ENCODE measurements at regions not wholly inside any gene's neighbourhood (a gene's known extent, or its start where the extent isn't known, plus 50 kb on each side); places are given as distances from the start of the nearest gene placed in this dataset.
"Not testable (repeated sequence)": the region's sequence is repeated elsewhere in the genome, so short reads cannot be mapped to it uniquely, and the experiment has no call there.

GRCh38 chr4:131729716-131730398 is 1419.2 kb upstream of the PCDH10 start:
- H3K36me3 ChIP-seq (ENCODE audit: low read depth); H3K9ac ChIP-seq; H3K9me3 ChIP-seq (ENCODE audit: low read depth); H3K27ac ChIP-seq; DNase-seq; H4K20me1 ChIP-seq (ENCODE audit: insufficient read depth); H3K9me2 ChIP-seq (ENCODE audit: insufficient read depth); H3K79me2 ChIP-seq (ENCODE audit: insufficient read depth); H3F3A ChIP-seq (ENCODE audit: insufficient read depth); H3K4me1 ChIP-seq (ENCODE audit: insufficient read depth); in situ Hi-C loops (cut with MboI); H3K4me2 ChIP-seq (ENCODE audit: unreplicated experiment); H3K27me3 ChIP-seq (replicated peaks; ENCODE audit: insufficient read depth); H3K4me3 ChIP-seq; H2AFZ ChIP-seq: not testable (repeated sequence)
- WGBS, 2 experiments (ENCODE audit: low coverage in 1 of 2, low lambda C conversion rate in 2 of 2, missing lambda C conversion rate in 2 of 2): 85 to 91% methylated on average over 25 to 39 of the region's 59 CpGs

GRCh38 chr4:131730574-131730973 is 1418.5 kb upstream of the PCDH10 start:
- in situ Hi-C loops (cut with MboI): not testable (repeated sequence)
- 82 to 86% methylated on average over 18 to 27 of the region's 28 CpGs for WGBS, 2 experiments (ENCODE audit: low coverage in 1 of 2, low lambda C conversion rate in 2 of 2, missing lambda C conversion rate in 2 of 2)

GRCh38 chr4:131732034-131732630 is 1417.0 kb upstream of the PCDH10 start:
- in situ Hi-C loops (cut with MboI); H3K4me2 ChIP-seq (ENCODE audit: unreplicated experiment); H3K27ac ChIP-seq; H3F3A ChIP-seq (ENCODE audit: insufficient read depth); H2AFZ ChIP-seq; H3K9me3 ChIP-seq (ENCODE audit: low read depth); H3K36me3 ChIP-seq (ENCODE audit: low read depth); H4K20me1 ChIP-seq (ENCODE audit: insufficient read depth); H3K4me1 ChIP-seq (ENCODE audit: insufficient read depth); H3K4me3 ChIP-seq; DNase-seq; H3K9me2 ChIP-seq (ENCODE audit: insufficient read depth); H3K9ac ChIP-seq; H3K79me2 ChIP-seq (ENCODE audit: insufficient read depth); H3K27me3 ChIP-seq (replicated peaks; ENCODE audit: insufficient read depth): not testable (repeated sequence)
- 87 to 88% methylated on average over 18 to 42 of the region's 47 CpGs for WGBS, 2 experiments (ENCODE audit: low coverage in 1 of 2, low lambda C conversion rate in 2 of 2, missing lambda C conversion rate in 2 of 2)

More at GRCh38 chr4:131730574-131730973, 1418.5 kb upstream of the PCDH10 start:
- H3K4me2 ChIP-seq (ENCODE audit: unreplicated experiment); H4K20me1 ChIP-seq (ENCODE audit: insufficient read depth); H3K36me3 ChIP-seq (ENCODE audit: low read depth); H3K9me3 ChIP-seq (ENCODE audit: low read depth); H3K9me2 ChIP-seq (ENCODE audit: insufficient read depth); H3K27me3 ChIP-seq (replicated peaks; ENCODE audit: insufficient read depth); H2AFZ ChIP-seq; H3K4me1 ChIP-seq (ENCODE audit: insufficient read depth); DNase-seq; H3K4me3 ChIP-seq; H3F3A ChIP-seq (ENCODE audit: insufficient read depth); H3K79me2 ChIP-seq (ENCODE audit: insufficient read depth); H3K9ac ChIP-seq; H3K27ac ChIP-seq: not testable (repeated sequence)

GRCh38 chr4:131734321-131734720 is 1414.8 kb upstream of the PCDH10 start:
- H3K36me3 ChIP-seq (ENCODE audit: low read depth); H3K9ac ChIP-seq; H2AFZ ChIP-seq; H3K9me2 ChIP-seq (ENCODE audit: insufficient read depth); in situ Hi-C loops (cut with MboI); H3F3A ChIP-seq (ENCODE audit: insufficient read depth); H3K79me2 ChIP-seq (ENCODE audit: insufficient read depth); H3K27ac ChIP-seq; H4K20me1 ChIP-seq (ENCODE audit: insufficient read depth); H3K9me3 ChIP-seq (ENCODE audit: low read depth); H3K4me3 ChIP-seq; H3K4me1 ChIP-seq (ENCODE audit: insufficient read depth); H3K4me2 ChIP-seq (ENCODE audit: unreplicated experiment); DNase-seq; H3K27me3 ChIP-seq (replicated peaks; ENCODE audit: insufficient read depth): not testable (repeated sequence)
- 89 to 95% methylated on average over 16 to 21 of the region's 31 CpGs for WGBS, 2 experiments (ENCODE audit: low coverage in 1 of 2, low lambda C conversion rate in 2 of 2, missing lambda C conversion rate in 2 of 2)

- DNase-seq; in situ Hi-C loops (cut with MboI); H3K27ac ChIP-seq; H3K4me1 ChIP-seq (ENCODE audit: insufficient read depth); H3K9me2 ChIP-seq (ENCODE audit: insufficient read depth); H3K4me3 ChIP-seq; H3K36me3 ChIP-seq (ENCODE audit: low read depth); H3K27me3 ChIP-seq (replicated peaks; ENCODE audit: insufficient read depth); H2AFZ ChIP-seq; H3K9ac ChIP-seq; H3K4me2 ChIP-seq (ENCODE audit: unreplicated experiment); H3F3A ChIP-seq (ENCODE audit: insufficient read depth); H4K20me1 ChIP-seq (ENCODE audit: insufficient read depth); H3K79me2 ChIP-seq (ENCODE audit: insufficient read depth); H3K9me3 ChIP-seq (ENCODE audit: low read depth): not testable (repeated sequence)
- 81 to 86% methylated on average over 18 to 19 of the region's 51 CpGs for WGBS, 2 experiments (ENCODE audit: low coverage in 1 of 2, low lambda C conversion rate in 2 of 2, missing lambda C conversion rate in 2 of 2)
Observed at GRCh38 chr4:131734851-131735385, 1414.2 kb upstream of the PCDH10 start.

GRCh38 chr4:131738991-131739390 is 1410.1 kb upstream of the PCDH10 start:
- DNase-seq; H3K36me3 ChIP-seq (ENCODE audit: low read depth); H2AFZ ChIP-seq; H4K20me1 ChIP-seq (ENCODE audit: insufficient read depth); H3K9ac ChIP-seq; H3K4me3 ChIP-seq; H3K4me2 ChIP-seq (ENCODE audit: unreplicated experiment); H3K27ac ChIP-seq; H3K79me2 ChIP-seq (ENCODE audit: insufficient read depth); in situ Hi-C loops (cut with MboI); H3F3A ChIP-seq (ENCODE audit: insufficient read depth); H3K9me3 ChIP-seq (ENCODE audit: low read depth); H3K9me2 ChIP-seq (ENCODE audit: insufficient read depth); H3K27me3 ChIP-seq (replicated peaks; ENCODE audit: insufficient read depth); H3K4me1 ChIP-seq (ENCODE audit: insufficient read depth): not testable (repeated sequence)
- 100% methylated on average over 6 of the region's 26 CpGs; no CpG with 5 or more reads in 1 of the 2 experiments for WGBS, 2 experiments (ENCODE audit: low coverage in 1 of 2, low lambda C conversion rate in 2 of 2, missing lambda C conversion rate in 2 of 2)

- H3K9ac ChIP-seq; H3K36me3 ChIP-seq (ENCODE audit: low read depth); H3K27me3 ChIP-seq (replicated peaks; ENCODE audit: insufficient read depth); in situ Hi-C loops (cut with MboI); H3K4me3 ChIP-seq; H3K4me2 ChIP-seq (ENCODE audit: unreplicated experiment); H3K9me3 ChIP-seq (ENCODE audit: low read depth); H3K79me2 ChIP-seq (ENCODE audit: insufficient read depth); H3F3A ChIP-seq (ENCODE audit: insufficient read depth); H3K4me1 ChIP-seq (ENCODE audit: insufficient read depth); DNase-seq; H2AFZ ChIP-seq; H3K9me2 ChIP-seq (ENCODE audit: insufficient read depth); H3K27ac ChIP-seq; H4K20me1 ChIP-seq (ENCODE audit: insufficient read depth): not testable (repeated sequence)
- WGBS, 2 experiments (ENCODE audit: low coverage in 1 of 2, low lambda C conversion rate in 2 of 2, missing lambda C conversion rate in 2 of 2): no CpG with 5 or more reads among the region's 27 CpGs
Observed at GRCh38 chr4:131741836-131742235, 1407.3 kb upstream of the PCDH10 start.

Data from GM23248 (cell line).